ENCODE measurements at regions not wholly inside any gene's neighbourhood (a gene's known extent, or its start where the extent isn't known, plus 50 kb on each side); places are given as distances from the start of the nearest gene placed in this dataset.

GRCh38 chr16:11472851-11473250, 113.9 kb downstream of the LITAF start:
- Histone ChIP-seq H3K4me3 (replicated peaks in 1 of 3; ENCODE audit: insufficient read depth in 1 of 3, low read depth in 1 of 3, low read length in 3 of 3) (no peak overlapping the region), H3K9me1 (replicated peaks; ENCODE audit: control insufficient read depth, extremely low read depth, insufficient read depth, low read length) (no peaks in the 10 kb centered on the region), H3K36me3 (ENCODE audit: control insufficient read depth in 2 of 2, extremely low read depth in 1 of 2, insufficient read depth in 2 of 2, low read length in 2 of 2) (no peaks in the 10 kb centered on the region), H3K9ac (replicated peaks; ENCODE audit: extremely low read depth, insufficient read depth, low read length) (no peak overlapping the region), H3K4me1 (ENCODE audit: control insufficient read depth, extremely low read depth, insufficient read depth, low read length) (no peaks in the 10 kb centered on the region), H3K4me2 (ENCODE audit: insufficient read depth, low read length) (no peak overlapping the region), H3K9me3 (replicated peaks; ENCODE audit: control insufficient read depth, insufficient read depth, low read length) (no peaks in the 10 kb centered on the region), H3K27me3 (ENCODE audit: control insufficient read depth in 2 of 2, insufficient read depth in 2 of 2, low read length in 2 of 2) (no peaks in the 10 kb centered on the region), H3K79me2 (ENCODE audit: control insufficient read depth, insufficient read depth, low read length) (no peaks in the 10 kb centered on the region), H4K20me1 (replicated peaks; ENCODE audit: control insufficient read depth, extremely low read depth, insufficient read depth, low read length) (no peaks in the 10 kb centered on the region), H3K27ac (ENCODE audit: insufficient read depth, low read depth, low read length) (no peak overlapping the region), H2AFZ (ENCODE audit: low read depth, low read length) (no peak overlapping the region)
- intact Hi-C loops (cut with micrococcal nuclease), result no loop called here
- ChIA-PET CTCF (interaction anchor here (2.0 kb wide), 1 partner anchor 25 kb away, joined by 5 read pairs; no protein-coding TSS in a partner anchor), POLR2A (no interaction called here)
- FAIRE-seq (no peak), DNase-seq (ENCODE audit: low read depth, low spot score) (no peak)
- dilution Hi-C loops (cut with MboI; ENCODE audit: extremely low pct_ligation_motif_present, low sequenced_read_pairs), result no loop called here
- BruUV-seq (replicated peaks), result no TSS peak
- TF ChIP-seq, protein P1, sequence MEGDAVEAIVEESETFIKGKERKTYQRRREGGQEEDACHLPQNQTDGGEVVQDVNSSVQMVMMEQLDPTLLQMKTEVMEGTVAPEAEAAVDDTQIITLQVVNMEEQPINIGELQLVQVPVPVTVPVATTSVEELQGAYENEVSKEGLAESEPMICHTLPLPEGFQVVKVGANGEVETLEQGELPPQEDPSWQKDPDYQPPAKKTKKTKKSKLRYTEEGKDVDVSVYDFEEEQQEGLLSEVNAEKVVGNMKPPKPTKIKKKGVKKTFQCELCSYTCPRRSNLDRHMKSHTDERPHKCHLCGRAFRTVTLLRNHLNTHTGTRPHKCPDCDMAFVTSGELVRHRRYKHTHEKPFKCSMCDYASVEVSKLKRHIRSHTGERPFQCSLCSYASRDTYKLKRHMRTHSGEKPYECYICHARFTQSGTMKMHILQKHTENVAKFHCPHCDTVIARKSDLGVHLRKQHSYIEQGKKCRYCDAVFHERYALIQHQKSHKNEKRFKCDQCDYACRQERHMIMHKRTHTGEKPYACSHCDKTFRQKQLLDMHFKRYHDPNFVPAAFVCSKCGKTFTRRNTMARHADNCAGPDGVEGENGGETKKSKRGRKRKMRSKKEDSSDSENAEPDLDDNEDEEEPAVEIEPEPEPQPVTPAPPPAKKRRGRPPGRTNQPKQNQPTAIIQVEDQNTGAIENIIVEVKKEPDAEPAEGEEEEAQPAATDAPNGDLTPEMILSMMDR (IDR thresholded peaks at IDR 0.05; ENCODE audit: extremely low read depth in 1 of 2, insufficient read depth in 1 of 2, low read depth in 1 of 2, low read length in 2 of 2), result no peak
- TF ChIP-seq MYC (IDR thresholded peaks at IDR 0.05; ENCODE audit: low read depth, low read length) (no peak), POLR2A (IDR thresholded peaks at IDR 0.05; ENCODE audit: low read depth, low read length) (no peak), FOS (IDR thresholded peaks at IDR 0.05; ENCODE audit: borderline replicate concordance, insufficient read depth, low read length) (no peak), GATA2 (IDR thresholded peaks at IDR 0.05; ENCODE audit: insufficient read depth, insufficient read length, low read depth, low read length) (no peak), EZH2 (IDR thresholded peaks at IDR 0.05; ENCODE audit: borderline replicate concordance, low read depth, low read length, severe bottlenecking) (no peak), JUN (IDR thresholded peaks at IDR 0.05; ENCODE audit: borderline replicate concordance, insufficient read depth, insufficient read length, low read depth) (no peak), POLR2AphosphoS5 (IDR thresholded peaks at IDR 0.05; ENCODE audit: insufficient read depth, low read depth, low read length) (no peak)
- TF ChIP-seq, protein P2, sequence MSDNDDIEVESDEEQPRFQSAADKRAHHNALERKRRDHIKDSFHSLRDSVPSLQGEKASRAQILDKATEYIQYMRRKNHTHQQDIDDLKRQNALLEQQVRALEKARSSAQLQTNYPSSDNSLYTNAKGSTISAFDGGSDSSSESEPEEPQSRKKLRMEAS (IDR thresholded peaks at IDR 0.05; ENCODE audit: insufficient read depth, insufficient read length), result no peak
